Stimulated activated CD4-positive, alpha-beta T cell treated with anti-CD3 and anti-CD28 coated beads, TNF-alpha, amount 100 ng/mL, for 48 hours (primary cell): ENCODE measurements at regions not wholly inside any gene's neighbourhood (a gene's known extent, or its start where the extent isn't known, plus 50 kb on each side); places are given as distances from the start of the nearest gene placed in this dataset.

Experiments
- DNase-seq, 3 donors: peaks; one replicate each; pipeline ENCODE4 v3.0.0-alpha.2; 2020; ENCODE audit warnings: low read depth in 3 of 3

DNA sequence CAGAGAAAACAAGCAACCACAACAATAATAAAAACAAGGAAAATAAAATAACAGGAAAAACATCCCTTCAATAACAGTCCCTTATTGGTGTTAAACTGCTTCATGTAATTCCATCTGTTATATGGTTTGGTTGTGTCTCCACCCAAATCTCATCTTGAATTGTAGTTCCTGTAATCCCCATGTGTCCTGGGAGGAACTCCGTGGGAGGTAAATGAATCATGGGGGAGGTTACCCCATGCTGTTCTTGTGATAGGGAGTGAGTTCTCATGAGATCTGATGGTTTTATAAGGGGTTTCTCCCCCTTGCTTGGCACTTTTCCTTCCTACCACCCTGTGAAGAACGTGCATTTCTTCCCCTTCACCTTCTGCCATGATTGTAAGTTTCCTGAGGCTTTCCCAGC, 369.8 kb downstream of the TMEM232 start:
- no peak for DNase-seq

GRCh38 chr5:110359221-110359620, 367.2 kb downstream of the TMEM232 start:
- DNase-seq: no peak

GRCh38 chr5:110361471-110361870, 365.0 kb downstream of the TMEM232 start:
- DNase-seq: no peak

GRCh38 chr5:110362261-110362660, 364.2 kb downstream of the TMEM232 start:
- DNase-seq: no peak

DNA sequence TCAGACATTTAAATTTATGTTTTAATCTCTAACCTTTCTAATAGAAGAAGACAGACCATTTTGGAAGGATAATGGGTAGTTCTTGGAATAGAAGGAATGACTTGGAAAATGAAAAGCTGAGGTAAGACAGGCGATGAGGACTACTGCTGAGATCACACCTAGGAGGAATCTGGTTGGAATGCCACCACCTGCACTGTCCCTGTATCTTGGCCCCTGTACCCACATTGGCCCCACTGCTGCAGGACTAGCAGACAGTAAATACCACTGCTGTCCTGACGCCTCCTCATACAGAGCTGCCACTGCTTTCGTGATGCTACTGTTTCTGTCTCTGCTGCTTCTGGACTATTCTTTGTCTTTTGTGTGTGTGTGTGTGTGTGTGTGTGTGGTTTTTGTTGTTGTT, 359.8 kb downstream of the TMEM232 start:
- no peak for DNase-seq
